ENCODE measurements at regions not wholly inside any gene's neighbourhood (a gene's known extent, or its start where the extent isn't known, plus 50 kb on each side); places are given as distances from the start of the nearest gene placed in this dataset.
A peak's percentile ranks its signal among the peaks of the same experiment; 100 is the strongest.

GRCh38 chr3:30269751-30270445, 336.5 kb upstream of the TGFBR2 start:
- no peak overlapping the region for H3K27ac ChIP-seq (ENCODE audit: control insufficient read depth, insufficient read depth, low read length)
- H3K9me1 ChIP-seq (ENCODE audit: control insufficient read depth, extremely low read depth, insufficient read depth, low read length): no peaks in the 10 kb centered on the region
- no peaks in the 10 kb centered on the region for H3K4me1 ChIP-seq (ENCODE audit: control insufficient read depth, extremely low read depth, insufficient read depth, low read length)
- H3K4me2 ChIP-seq (ENCODE audit: control insufficient read depth, extremely low read depth, insufficient read depth, low read depth, low read length): no peak overlapping the region
- DNase-seq (ENCODE audit: low read depth, low spot score) (no peak), FAIRE-seq (peak; percentile 36)
- H3K27me3 ChIP-seq (ENCODE audit: control insufficient read depth, extremely low read depth, insufficient read depth, low read length): no peaks in the 10 kb centered on the region
- no peaks in the 10 kb centered on the region for H3K79me2 ChIP-seq (ENCODE audit: control insufficient read depth, insufficient read depth, low read length)
- dilution Hi-C loops (cut with MboI; ENCODE audit: extremely low pct_ligation_motif_present, low sequenced_read_pairs): no loop called here
- H3K4me3 ChIP-seq (ENCODE audit: control insufficient read depth in 2 of 3, extremely low read depth in 1 of 3, insufficient read depth in 2 of 3, low read depth in 1 of 3, low read length in 3 of 3): no peak overlapping the region
- H3K36me3 ChIP-seq (ENCODE audit: control insufficient read depth in 2 of 2, extremely low read depth in 1 of 2, insufficient read depth in 2 of 2, low read length in 2 of 2): no peaks in the 10 kb centered on the region
- H4K20me1 ChIP-seq (ENCODE audit: control insufficient read depth, extremely low read depth, insufficient read depth, low read length): no peaks in the 10 kb centered on the region
- H3K9me3 ChIP-seq (ENCODE audit: control insufficient read depth, low read depth, low read length): no peaks in the 10 kb centered on the region
- H2AFZ ChIP-seq (ENCODE audit: control insufficient read depth, low read length): no peak overlapping the region
- TF ChIP-seq EZH2 (IDR thresholded peaks at IDR 0.05; ENCODE audit: low read length) (no peak), CTCF (optimal IDR thresholded peaks at IDR 0.05 in 1 of 3, IDR thresholded peaks at IDR 0.05 in 1 of 3, conservative IDR thresholded peaks at IDR 0.05 in 1 of 3; ENCODE audit: extremely low read depth in 1 of 3, insufficient read depth in 2 of 3, low read length in 3 of 3) (no peak)
- no peak overlapping the region for H3K9ac ChIP-seq (ENCODE audit: control insufficient read depth, extremely low read depth, insufficient read depth, low read length)

DNA sequence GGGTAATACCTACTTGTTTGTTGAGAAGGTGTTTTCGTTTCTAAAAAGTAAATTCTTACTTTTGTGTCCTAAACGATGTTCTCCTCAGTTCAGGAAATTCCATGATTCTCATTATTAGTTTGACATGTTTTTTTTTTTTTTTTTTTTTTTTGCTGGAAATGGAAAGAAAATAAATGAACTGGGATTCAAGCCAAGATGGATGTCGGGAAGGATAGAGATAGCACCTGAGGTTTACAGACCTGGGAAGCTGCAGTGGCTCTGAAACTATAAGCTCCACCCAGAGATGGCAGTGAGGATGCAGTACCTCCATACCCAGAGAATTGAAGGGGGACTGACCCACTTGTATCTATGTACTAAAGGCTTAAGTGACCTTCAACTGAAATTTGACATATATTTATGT, 334.6 kb upstream of the TGFBR2 start:
- Histone ChIP-seq H3K36me3 (ENCODE audit: control insufficient read depth in 2 of 2, extremely low read depth in 1 of 2, insufficient read depth in 2 of 2, low read length in 2 of 2) (no peaks in the 10 kb centered on the region), H3K4me1 (ENCODE audit: control insufficient read depth, extremely low read depth, insufficient read depth, low read length) (no peaks in the 10 kb centered on the region), H3K9me3 (ENCODE audit: control insufficient read depth, low read depth, low read length) (no peaks in the 10 kb centered on the region), H3K27me3 (ENCODE audit: control insufficient read depth, extremely low read depth, insufficient read depth, low read length) (no peaks in the 10 kb centered on the region), H2AFZ (ENCODE audit: control insufficient read depth, low read length) (no peak overlapping the region), H3K27ac (ENCODE audit: control insufficient read depth, insufficient read depth, low read length) (no peak overlapping the region), H3K79me2 (ENCODE audit: control insufficient read depth, insufficient read depth, low read length) (no peaks in the 10 kb centered on the region), H3K9ac (ENCODE audit: control insufficient read depth, extremely low read depth, insufficient read depth, low read length) (no peak overlapping the region), H4K20me1 (ENCODE audit: control insufficient read depth, extremely low read depth, insufficient read depth, low read length) (no peaks in the 10 kb centered on the region), H3K4me3 (ENCODE audit: control insufficient read depth in 2 of 3, extremely low read depth in 1 of 3, insufficient read depth in 2 of 3, low read depth in 1 of 3, low read length in 3 of 3) (no peak overlapping the region), H3K9me1 (ENCODE audit: control insufficient read depth, extremely low read depth, insufficient read depth, low read length) (no peaks in the 10 kb centered on the region), H3K4me2 (ENCODE audit: control insufficient read depth, extremely low read depth, insufficient read depth, low read depth, low read length) (no peak overlapping the region)
- no peak for FAIRE-seq
- dilution Hi-C loops (cut with MboI; ENCODE audit: extremely low pct_ligation_motif_present, low sequenced_read_pairs): no loop called here
- TF ChIP-seq EZH2 (IDR thresholded peaks at IDR 0.05; ENCODE audit: low read length) (no peak), CTCF (optimal IDR thresholded peaks at IDR 0.05 in 1 of 3, IDR thresholded peaks at IDR 0.05 in 1 of 3, conservative IDR thresholded peaks at IDR 0.05 in 1 of 3; ENCODE audit: extremely low read depth in 1 of 3, insufficient read depth in 2 of 3, low read length in 3 of 3) (no peak)
- DNase-seq (ENCODE audit: low read depth, low spot score): no peak
